HG03135 (cell line): ENCODE measurements at regions not wholly inside any gene's neighbourhood (a gene's known extent, or its start where the extent isn't known, plus 50 kb on each side); places are given as distances from the start of the nearest gene placed in this dataset.
A peak's percentile ranks its signal among the peaks of the same experiment; 100 is the strongest.

Experiments used
- ATAC-seq: cut with Tn5 transposase; IDR thresholded peaks from one replicate; pipeline ENCODE4 v1.9.1; 2021; ENCODE audit warnings: mild to moderate bottlenecking, moderate library complexity; ENCODE audit not compliant: unreplicated experiment

DNA sequence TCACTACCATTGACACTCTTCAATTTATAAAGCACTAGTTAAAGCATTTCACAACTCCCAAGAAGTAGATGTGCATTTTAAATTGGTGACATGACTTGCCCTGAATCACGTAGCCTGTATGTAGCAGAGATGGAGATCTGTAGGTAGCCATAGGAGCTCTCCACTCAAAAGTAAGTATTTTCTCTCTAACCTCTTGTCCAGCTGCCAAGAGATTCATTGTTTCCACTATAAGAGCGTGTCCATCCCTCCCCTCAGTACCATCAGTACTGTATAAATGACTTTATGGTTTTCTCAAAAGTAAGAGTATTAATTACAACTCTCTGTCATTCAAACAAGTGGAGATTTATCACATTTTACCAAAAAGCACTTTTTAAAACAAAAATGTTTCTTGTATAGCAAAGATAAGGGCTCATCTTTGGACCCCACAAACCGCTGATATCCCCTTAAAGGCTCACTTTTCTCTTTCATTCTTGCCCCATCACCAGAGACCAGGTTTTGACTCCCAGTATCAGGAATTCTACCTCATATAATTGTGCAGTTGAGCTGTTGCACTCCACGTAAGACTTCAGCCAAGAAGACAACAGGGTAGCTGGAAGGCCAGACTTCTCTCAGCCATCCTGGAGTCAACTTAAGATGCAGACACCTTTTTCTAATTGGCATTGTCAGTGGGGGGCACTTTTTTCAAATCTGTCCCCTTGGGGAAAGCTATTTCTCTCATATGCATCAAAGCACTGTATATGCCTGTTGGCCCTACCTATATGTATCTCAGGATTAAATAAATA lies 78.0 kb upstream of the GALNT5 start:
- ATAC-seq: no peak

DNA sequence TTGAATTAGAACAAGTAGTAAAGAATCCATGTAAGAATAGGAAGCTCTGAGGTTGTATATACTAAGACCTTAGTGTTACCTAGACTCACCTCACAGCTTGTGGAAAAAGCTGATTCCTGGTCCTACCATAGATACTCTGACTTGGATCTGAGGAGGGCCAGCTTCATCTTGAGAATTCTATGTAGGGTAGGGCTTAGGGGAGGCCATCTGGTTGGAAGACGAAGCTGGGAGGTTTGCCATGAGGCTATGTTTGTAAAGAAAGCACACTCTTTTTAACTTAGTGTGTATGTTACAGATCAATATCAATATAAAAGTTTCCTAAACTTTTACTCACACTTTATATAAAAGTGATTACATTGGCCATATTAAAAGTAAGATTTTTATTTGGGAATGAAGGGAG lies 77.1 kb upstream of the GALNT5 start:
- no peak for ATAC-seq

DNA sequence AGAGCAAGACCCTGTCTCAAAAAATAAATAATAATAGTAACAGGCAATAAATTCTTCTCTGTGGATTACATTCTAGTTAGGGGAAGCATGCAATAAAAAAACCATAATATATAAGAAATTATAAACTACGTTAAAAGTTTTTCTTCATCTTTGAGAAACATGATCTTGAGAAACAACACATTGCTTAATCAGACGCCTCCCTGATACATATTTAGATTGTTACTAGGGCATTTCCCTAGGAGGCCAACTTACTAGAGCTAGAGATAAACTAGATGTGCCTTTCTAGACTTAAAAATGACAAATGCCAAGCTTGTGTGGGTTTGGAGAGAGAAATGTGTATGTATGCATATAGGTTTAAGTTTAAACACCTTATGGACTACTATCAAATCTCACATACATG lies 76.3 kb upstream of the GALNT5 start:
- ATAC-seq: no peak

DNA sequence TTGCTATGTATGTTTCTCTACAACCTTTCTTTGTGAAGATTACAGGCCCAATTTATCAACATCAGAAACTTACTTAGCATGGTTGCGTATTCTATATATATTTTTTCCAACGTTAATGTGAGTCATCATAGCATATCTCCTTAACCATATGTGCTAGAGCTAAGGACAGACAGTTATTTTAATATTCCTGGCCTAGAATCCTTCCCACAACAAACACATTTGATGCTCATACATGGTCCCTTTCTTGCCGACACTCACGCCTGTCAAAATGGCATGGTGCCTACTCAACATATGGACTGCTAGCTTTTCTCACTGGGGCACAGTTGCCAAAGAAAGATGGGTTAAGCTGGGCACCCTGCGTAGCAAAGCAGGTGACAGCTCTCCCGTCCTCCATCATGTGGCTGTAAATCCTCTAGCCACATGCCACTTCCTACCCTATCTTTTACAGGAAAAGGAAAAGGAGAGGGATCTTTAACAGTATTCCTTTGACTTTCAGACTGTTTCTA lies 75.2 kb upstream of the GALNT5 start:
- no peak for ATAC-seq

GRCh38 chr2:157182834-157183396 lies 74.6 kb upstream of the GALNT5 start:
- ATAC-seq: no peak

DNA sequence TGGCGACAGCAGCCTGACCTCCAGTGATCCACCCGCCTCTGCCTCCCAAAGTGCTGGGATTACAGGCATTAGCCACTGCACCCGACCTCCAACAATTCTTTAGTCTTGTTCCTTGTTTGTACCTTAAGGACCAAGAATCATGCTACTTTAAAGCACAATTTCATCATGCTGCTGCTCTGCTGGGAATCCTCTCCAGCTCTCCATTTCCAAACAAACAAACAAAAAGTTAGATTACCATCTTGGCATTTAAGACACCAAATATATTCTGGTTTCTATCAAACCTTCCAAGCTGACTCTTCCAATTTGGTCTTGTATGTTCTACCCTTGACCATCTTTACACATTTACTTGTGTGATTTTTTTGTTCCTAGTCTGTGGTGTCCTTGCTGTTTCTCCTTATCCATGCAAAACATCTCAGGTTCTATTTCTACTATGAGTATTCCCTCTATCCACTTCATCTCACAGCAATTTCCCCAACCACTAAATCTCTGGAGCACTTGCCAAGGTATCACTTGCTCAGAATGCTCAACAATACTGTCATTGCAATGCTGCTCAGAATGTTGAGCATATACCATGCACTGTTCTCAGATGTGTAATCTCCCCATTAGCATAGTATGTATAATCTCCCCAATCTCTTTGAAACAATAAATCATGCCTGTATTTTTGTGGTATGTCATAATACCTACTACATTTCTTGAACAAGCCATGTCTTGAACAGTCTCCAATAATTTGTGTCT lies 73.2 kb upstream of the GALNT5 start:
- no peak for ATAC-seq

DNA sequence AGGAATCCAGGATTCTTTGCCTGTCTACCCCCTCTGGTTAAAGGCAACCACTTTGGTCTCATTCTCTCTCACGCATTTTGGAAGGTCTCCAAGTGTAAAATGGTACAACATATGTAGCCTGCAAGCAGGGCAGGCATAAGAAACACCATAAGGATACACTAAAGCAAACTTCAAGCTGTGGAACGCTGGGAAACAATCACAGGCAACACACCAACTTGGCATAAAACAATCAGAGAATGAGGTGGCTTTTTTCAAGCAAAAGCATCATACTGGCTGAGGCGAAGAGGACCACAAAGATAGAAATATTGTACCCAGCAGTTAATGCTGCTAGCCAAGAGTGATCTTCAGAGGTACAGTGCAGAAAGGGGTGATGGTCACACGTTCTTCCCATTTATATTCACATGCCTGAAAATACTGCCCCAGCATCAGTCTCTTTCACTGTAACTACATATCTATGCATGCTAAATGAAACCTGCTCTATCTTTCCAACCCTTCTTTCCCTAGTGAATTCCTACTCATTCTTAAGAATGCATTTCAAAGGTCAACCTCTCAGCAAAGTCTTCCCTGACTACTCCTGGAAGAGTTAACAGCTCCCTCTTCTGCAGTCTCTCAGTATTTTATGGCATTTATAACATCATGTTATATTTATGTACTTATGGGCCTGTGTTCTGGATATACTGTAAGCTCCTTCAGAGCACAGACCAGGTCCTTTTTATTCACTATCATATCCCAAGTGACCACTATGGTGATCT lies 71.9 kb upstream of the GALNT5 start:
- ATAC-seq: no peak

GRCh38 chr2:157190151-157190550 lies 67.4 kb upstream of the GALNT5 start:
- no peak for ATAC-seq

DNA sequence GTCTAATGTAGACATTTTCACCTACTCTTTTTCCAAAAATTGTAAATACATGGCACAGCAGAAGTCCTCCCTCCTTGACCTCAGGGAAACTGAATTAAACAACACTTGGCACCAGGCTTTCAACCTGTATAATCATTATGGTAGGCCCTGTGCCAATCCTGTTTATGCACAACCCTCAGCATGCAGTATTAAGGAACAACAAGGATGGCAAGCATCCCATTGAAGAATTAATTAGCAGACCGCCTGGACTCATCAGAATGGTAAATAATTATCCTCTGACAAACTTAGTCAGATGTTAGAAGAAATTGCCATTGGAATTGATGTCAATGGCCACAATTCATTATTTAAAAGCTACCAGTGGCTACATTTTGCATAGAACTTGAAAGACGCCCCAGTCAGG lies 66.3 kb upstream of the GALNT5 start:
- no peak for ATAC-seq

DNA sequence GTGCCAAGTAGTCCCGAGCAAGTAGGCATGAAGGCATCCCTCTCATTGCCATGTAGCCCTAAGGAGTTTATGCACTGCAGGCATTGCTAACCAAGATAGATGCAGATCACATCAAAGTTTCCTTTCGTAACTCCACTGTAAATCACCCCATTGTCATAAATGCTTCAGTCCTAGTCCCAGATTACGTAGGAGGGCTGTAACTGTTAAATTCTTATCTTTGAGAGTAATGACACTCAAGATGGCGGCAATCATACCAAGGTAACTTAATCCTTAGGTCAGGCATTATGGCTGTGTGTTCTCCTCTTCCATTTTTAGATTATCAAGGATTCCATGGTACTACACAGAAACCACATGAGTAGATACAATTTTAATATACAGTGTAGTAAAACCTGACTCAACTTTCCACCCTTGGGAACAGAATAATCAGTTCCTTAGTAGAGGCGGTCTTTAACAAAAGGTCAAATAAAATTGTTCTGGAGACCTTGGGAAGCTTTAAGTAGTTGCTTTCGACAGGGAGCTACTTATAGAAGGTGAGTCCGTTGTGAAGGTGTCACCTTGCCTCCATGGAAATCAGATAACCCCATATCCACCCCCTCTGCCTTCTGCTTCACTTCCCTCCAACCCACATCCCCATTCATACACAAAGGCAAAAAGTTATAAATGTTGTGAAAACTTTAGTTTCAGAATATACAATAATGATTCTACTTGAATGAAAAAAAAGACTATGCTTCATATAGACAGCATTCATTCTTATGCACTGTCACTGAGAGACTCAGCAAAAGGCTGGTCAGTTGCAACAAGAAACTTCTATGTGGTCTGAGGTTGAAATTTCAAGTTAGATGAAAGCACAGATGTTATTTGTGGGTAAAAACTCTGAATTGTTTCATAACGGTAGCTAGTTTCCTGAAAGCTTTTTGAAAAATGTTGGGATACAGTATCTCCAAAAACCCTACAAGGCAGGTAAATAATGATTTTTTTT lies 64.8 kb upstream of the GALNT5 start:
- peak; percentile 87 for ATAC-seq

DNA sequence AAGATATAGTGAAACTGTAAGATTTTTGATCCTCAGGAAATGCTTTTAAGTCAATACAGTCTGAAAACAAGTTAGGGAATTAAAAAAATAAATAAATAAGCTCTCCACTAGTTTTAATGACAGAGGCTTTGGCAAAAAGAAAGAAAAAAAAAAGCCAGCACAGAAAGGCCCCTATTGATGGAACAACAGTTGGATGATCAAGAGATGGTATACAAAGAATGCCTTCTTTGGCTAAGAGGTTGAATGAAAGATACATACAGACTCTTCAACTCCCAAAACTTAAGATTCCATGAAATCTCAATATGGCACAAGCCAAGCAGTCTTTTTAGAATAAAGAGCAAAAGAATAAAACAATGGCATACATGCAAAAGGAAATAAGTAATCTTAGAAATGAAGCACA lies 64.0 kb upstream of the GALNT5 start:
- no peak for ATAC-seq

GRCh38 chr2:157194097-157194688 lies 63.3 kb upstream of the GALNT5 start:
- peak; percentile 62 for ATAC-seq

DNA sequence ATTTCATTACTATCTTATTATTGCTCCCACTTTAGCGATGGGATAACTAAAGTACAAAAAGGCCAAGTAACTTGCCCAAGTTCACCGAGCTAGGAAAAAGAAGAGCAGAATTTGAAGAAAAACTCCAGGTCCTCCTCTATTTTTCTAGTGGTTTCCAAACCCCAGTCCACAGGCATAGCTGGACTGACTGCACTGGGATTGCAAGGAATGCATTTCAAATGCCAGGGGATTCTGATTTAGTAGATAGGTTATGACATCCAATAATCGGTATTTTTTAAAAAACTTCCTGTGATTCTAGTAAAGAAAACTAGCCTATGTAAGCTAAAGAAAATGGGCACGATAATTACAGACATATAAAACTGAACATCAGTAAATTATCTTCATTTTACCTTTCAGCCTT lies 62.7 kb upstream of the GALNT5 start:
- no peak for ATAC-seq

DNA sequence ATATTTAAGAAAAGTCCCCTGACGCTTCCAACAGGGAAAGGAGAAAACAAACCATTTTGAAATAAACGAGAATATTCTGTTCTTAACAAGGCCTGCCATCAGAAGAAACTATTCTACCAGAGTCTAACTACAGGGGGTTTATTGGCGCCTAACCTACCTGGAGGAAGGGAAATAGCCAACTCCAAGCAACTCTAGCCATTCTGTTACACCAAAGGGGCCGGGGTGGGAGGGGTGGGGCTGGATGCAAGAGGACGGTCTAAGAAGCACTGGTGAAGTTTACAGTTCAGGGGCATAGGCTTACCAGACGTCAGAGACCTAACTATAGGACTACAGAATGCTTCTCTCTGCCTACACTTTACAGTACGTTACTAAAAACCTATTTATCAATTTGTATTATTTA lies 60.5 kb upstream of the GALNT5 start:
- ATAC-seq: no peak

- no peak for ATAC-seq
These were observed 59.7 kb upstream of the GALNT5 start for GRCh38 chr2:157197848-157198247.

DNA sequence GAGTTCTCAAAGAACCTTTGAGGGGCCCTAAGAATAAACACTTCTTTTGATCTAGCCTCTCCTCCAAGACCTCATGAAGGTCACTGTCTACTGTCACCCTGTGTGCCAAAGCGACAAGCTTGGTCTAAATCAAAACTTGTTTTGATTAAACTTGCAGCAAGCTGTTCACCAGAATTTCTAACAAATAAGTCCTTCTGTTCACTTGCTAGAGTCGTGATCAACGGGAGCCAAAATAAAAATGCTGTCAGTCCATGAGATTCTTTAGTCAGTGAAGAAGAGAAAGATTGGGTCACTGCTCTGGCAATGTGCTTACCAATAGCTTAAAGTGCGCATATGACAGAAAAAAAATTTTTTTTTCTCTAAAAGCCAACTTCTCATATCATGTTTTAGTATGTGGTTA lies 53.9 kb upstream of the GALNT5 start:
- no peak for ATAC-seq

DNA sequence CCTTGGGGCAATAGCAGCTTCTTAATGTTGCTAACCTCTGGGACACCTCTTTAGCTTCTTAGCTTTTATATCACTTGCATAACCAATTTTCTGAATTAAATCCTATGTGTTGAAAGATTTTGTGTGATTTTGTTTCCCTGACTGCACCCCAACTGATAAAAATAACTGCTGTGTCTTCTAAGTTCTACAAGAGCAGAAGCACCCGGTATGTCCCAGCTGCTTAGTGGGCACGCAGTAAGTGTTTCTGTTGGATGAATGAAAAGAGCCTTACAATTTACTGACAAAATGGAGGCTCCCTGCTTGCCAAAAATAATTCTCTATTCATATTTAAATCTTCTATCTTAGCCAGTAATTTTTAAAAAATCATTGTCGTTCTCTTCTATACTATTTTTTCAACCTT lies 53.1 kb upstream of the GALNT5 start:
- no peak for ATAC-seq

GRCh38 chr2:157206916-157207315 lies 50.6 kb upstream of the GALNT5 start:
- no peak for ATAC-seq
